ENCODE measurements at regions not wholly inside any gene's neighbourhood (a gene's known extent, or its start where the extent isn't known, plus 50 kb on each side); places are given as distances from the start of the nearest gene placed in this dataset.

DNA sequence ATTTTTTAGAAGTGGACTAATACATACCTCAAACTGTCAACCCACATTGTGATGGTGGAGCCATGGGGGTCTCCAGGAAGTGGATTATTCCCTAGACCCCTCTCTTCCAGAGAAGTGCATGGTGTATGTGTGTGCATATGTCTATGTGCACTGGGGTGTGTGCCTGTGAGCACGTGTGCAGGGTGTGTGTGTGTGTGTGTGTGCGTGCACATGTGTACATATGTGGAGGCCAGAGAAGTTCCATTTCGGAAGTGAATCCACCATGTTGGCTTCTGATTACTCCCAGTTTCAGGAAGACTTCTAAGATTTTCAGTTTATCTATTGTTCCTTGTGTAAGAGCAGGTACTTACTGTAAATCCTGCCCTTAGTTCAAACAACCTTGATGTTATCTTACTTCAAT is 208.5 kb upstream of the SULF2 start:
- no peak for DNase-seq (ENCODE audit: low read depth, low spot score)
- TF ChIP-seq, protein P1, sequence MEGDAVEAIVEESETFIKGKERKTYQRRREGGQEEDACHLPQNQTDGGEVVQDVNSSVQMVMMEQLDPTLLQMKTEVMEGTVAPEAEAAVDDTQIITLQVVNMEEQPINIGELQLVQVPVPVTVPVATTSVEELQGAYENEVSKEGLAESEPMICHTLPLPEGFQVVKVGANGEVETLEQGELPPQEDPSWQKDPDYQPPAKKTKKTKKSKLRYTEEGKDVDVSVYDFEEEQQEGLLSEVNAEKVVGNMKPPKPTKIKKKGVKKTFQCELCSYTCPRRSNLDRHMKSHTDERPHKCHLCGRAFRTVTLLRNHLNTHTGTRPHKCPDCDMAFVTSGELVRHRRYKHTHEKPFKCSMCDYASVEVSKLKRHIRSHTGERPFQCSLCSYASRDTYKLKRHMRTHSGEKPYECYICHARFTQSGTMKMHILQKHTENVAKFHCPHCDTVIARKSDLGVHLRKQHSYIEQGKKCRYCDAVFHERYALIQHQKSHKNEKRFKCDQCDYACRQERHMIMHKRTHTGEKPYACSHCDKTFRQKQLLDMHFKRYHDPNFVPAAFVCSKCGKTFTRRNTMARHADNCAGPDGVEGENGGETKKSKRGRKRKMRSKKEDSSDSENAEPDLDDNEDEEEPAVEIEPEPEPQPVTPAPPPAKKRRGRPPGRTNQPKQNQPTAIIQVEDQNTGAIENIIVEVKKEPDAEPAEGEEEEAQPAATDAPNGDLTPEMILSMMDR (IDR thresholded peaks at IDR 0.05; ENCODE audit: insufficient read depth, low read length, missing control alignments): no peak
- CTCF ChIA-PET: no interaction called here
- POLR2A ChIA-PET: no interaction called here
- no peak overlapping the region for H3K4me3 ChIP-seq (ENCODE audit: low read depth, low read length)

- H3K4me3 ChIP-seq (ENCODE audit: low read depth, low read length): no peak overlapping the region
- TF ChIP-seq, protein P1 (IDR thresholded peaks at IDR 0.05; ENCODE audit: insufficient read depth, low read length, missing control alignments): no peak
- ChIA-PET POLR2A (no interaction called here), CTCF (no interaction called here)
- no peak for DNase-seq (ENCODE audit: low read depth, low spot score)
These were observed 207.9 kb upstream of the SULF2 start for GRCh38 chr20:47993035-47993755.

DNA sequence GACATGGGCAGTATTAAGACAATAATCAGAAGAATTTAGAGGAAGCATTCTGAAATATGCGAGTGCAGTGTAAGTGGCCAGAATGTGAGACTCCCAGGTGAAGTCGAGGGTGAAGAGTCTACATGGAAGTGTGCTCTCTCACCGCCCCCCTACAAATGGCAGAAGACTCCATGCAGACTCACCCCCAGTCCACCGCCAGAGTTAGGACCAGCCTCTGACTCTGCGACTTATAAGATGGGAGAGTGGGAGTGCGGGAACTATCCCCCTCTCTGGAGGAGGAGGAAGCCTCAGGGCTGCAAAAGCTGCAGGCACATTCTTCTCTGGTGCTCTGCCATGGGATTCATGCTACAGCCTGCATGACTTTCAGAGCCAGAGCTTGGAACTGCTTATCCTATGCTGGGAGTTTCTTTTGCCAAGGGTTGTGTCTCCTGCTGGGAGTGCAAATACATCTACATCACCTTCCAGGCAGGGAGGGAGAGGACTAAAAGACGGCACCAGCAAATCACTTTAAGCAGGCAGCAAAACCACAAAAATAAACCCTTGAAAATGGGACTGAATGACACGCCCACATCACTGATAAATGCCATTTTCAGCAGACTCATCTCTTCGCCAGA is 206.7 kb upstream of the SULF2 start:
- POLR2A ChIA-PET: no interaction called here
- TF ChIP-seq, protein P1 (IDR thresholded peaks at IDR 0.05; ENCODE audit: insufficient read depth, low read length, missing control alignments): no peak
- no peak for DNase-seq (ENCODE audit: low read depth, low spot score)
- CTCF ChIA-PET: no interaction called here
- H3K4me3 ChIP-seq (ENCODE audit: low read depth, low read length): no peak overlapping the region

DNA sequence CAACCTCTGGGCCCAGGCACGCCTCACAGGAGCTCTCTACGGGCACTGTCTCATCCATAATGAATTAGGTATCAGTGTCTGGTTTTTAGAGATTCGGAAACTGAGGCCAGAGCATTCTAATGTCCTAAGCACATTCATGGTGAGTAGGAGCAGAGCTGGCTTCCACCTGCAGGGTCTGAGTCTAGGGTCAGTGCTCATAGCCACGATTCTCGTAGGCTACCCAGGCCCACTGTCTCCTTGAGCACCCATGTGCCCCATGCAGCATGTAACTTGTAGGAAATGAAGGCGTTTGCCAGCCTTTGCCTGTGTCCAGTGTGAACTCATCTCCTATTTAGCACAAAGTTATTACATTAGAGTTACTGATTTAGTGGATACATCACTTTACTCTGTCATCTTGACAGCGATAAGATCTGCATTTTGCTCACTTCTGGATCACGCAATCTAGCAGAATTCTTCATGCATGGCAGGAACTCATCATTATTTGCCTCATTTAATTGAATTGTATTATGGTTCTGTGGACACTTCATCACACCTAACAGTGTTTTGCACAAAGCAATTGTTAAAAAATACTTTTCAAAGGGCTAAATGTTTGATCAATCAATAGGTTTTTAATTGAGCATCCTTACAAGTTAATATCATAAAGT is 205.3 kb upstream of the SULF2 start:
- POLR2A ChIA-PET: no interaction called here
- TF ChIP-seq, protein P1 (IDR thresholded peaks at IDR 0.05; ENCODE audit: insufficient read depth, low read length, missing control alignments): no peak
- DNase-seq (ENCODE audit: low read depth, low spot score): no peak
- no peak overlapping the region for H3K4me3 ChIP-seq (ENCODE audit: low read depth, low read length)
- CTCF ChIA-PET: no interaction called here

GRCh38 chr20:47989957-47990356 is 204.7 kb upstream of the SULF2 start:
- no peak overlapping the region for H3K4me3 ChIP-seq (ENCODE audit: low read depth, low read length)
- DNase-seq (ENCODE audit: low read depth, low spot score): no peak
- ChIA-PET POLR2A (no interaction called here), CTCF (no interaction called here)
- TF ChIP-seq, protein P1 (IDR thresholded peaks at IDR 0.05; ENCODE audit: insufficient read depth, low read length, missing control alignments): no peak

DNA sequence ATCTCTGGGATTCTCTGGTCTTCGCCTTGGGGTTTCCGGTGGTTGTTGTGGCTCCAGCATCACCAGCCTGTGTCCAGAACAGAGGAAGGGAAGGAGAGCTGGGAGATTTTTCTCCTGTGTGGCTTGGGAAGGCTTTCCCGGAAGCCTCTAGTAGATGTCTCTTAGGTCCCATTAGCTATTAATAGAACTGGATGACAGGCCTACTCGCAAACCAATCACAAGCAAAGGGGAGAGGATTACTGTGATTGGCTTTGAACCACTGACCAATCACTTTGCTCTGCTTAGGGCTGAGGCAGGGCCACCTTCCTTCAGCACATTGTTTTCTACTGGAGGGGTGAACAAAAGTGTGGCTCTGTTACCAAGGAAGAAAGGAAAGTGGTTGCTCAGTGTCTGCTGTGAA is 203.4 kb upstream of the SULF2 start:
- no peak overlapping the region for H3K4me3 ChIP-seq (ENCODE audit: low read depth, low read length)
- TF ChIP-seq, protein P1 (IDR thresholded peaks at IDR 0.05; ENCODE audit: insufficient read depth, low read length, missing control alignments): no peak
- no peak for DNase-seq (ENCODE audit: low read depth, low spot score)
- POLR2A ChIA-PET: no interaction called here
- CTCF ChIA-PET: no interaction called here

Measured in AG04449 (cell line).